HG03575 (cell line): ENCODE measurements at regions not wholly inside any gene's neighbourhood (a gene's known extent, or its start where the extent isn't known, plus 50 kb on each side); places are given as distances from the start of the nearest gene placed in this dataset.
"Not testable (repeated sequence)": the region's sequence is repeated elsewhere in the genome, so short reads cannot be mapped to it uniquely, and the experiment has no call there.

Source experiments
- ATAC-seq: cut with Tn5 transposase; IDR thresholded peaks from one replicate; pipeline ENCODE4 v1.9.1; 2021; ENCODE audit not compliant: unreplicated experiment, insufficient number of reproducible peaks, low FRiP score; ENCODE audit errors: extremely low read depth

DNA sequence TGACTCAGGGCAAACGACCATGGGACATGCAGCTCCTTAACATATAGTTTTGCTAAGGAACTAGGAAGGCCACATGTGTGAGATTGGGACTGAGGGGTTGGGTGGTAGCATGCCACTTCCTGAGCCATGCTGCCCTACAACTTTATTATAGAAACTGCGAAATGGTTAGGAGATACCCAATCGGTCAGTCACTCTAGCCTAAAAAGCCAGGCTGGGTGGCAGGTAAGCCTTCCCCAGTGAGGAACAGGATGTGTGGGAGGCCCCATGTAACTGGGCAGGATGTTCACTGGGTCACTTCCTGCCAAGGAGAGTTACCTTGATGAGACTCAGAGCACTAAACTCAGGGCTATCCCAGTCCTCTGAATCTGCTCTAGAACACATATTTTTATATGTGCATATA lies 123.5 kb downstream of the MAP3K7 start:
- ATAC-seq, result no peak

DNA sequence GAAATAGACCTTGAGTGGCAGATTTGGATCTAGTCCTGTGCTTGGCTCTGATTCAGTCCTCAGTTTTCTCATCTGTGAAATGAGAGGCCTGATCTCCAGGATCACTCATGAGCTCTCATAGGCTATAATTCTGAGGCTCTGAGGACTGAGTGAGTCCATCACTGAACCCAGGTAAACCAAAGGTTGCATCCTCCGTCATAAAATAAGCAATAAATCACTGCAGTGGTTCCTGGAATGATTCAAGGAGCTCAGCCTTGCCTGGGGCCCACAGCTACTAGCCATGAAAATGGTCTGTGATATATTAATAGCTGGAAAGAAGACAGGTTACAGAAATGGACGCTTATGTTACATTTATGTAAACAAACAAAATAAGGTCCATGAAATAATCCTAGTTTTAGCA lies 124.8 kb downstream of the MAP3K7 start:
- ATAC-seq, result no peak

DNA sequence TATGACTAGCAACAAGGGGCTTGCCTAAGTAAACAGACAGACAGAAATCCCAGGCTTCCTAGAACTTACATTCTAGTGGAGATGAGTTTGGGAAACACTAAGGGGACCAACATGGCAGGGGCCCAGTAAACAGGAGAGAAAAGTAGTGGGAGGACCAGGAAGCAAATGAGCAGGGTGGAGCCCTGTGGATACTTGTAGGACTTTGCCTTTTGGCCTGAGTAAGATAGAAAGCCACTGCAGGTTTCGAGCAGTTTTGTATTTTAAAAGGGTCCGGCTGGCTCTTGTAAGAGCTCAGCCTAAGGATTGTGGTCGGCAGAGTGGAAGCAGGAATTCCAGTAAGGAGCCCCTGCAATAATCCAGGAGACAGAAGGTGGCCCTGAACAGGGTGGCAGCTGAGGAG lies 125.5 kb downstream of the MAP3K7 start:
- ATAC-seq, result no peak

DNA sequence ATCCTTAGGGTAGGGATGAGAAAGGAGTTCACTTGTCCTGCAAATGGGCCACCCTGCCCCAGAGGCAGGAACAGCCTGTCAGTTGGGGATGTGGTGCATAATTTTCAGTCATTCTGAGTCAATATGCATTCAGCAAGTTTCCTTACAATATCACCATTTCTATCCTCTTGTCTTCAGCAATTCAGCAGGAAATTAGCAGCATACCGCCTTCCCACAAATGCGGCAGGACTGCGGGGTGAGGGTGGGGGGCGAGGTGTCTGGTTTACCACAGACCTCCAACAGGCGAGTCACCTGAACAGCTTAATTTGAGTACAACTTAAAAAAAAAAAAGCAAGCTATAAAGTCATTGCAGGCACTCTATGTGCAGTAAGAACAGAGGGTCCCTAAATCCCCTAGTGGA lies 126.8 kb downstream of the MAP3K7 start:
- no peak for ATAC-seq

DNA sequence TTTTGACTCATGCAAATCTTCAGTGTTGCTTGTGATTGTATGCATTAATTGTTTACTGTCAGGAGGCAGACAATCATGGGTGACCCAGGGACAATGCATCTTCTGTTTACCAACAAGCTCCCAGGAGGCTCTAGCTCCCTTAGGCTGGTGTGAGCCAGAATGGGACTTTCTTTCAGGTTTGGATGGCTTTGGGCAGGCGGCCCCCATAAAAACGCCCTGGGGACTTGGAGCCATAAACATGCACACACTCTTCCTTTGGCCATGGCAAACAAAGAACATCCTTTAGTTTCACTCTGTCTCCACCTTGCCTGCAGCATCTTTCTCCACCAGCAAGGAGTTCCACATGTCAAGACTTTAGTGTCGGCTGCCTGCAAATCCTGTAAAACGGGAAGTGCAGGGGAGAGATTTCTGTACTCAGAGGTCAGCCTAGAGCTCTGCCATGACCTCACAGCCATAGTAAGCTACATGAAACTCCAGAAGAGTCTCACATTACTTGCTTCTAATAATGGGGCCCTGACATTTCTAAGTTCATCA lies 127.6 kb downstream of the MAP3K7 start:
- no peak for ATAC-seq

DNA sequence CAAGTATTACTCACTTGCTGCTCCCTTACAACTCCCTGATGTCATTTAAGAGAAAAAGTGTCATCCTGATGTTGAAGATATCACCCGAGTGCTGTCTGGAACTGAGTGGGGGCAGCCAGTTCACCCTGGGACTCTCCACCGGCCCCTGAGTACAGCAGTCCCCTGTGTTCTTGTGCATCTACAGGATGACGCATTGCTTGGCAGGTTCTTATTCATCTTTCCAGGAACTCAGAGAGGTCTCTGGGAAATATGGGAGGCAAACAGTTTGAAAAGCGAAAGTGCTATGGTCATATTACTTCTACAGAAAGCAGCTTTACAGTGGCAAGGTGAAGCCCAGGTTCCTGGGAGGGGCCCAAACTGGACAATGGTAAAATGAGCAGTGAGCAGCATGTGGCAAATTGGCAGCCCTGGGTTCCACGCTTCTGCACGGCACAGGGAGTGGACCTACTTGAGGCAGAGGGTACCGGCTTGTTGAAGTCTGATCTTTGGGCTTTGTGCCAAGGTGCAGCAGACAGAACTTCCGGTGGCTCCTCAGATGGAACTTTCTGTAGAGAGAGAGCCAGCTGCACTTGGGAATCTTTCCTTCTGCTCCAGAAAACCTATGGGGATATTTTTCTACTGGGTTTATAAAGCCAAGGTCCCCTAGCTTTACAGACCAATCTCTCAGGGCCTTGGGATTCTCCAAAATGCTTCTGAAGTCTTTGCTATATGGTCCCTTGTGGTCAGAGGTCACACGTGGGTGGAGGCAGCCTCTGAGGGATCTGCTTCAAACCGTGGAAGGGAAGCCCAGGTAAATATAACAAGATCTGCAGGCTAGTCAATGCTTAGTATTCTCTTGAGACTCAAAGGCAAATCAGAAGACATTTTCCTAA lies 128.3 kb downstream of the MAP3K7 start:
- no peak for ATAC-seq

DNA sequence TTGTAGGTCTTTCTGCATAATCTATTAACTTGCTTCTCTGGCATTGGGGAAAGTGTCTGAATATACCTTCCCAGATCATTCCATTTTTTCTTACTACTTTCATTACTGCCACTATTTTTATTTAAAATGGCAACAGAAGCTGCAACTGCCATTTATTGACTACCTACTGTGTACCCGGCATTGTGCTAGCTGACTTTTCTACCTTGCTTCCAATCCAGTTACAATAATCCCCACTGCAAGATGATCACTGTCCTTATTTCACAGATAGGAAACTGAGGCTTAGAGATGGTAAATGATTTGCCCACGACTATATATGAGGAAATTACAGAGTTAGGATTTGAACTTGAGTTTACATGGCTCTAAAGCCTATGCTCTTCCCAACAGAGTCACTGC lies 129.0 kb downstream of the MAP3K7 start:
- ATAC-seq, result no peak

DNA sequence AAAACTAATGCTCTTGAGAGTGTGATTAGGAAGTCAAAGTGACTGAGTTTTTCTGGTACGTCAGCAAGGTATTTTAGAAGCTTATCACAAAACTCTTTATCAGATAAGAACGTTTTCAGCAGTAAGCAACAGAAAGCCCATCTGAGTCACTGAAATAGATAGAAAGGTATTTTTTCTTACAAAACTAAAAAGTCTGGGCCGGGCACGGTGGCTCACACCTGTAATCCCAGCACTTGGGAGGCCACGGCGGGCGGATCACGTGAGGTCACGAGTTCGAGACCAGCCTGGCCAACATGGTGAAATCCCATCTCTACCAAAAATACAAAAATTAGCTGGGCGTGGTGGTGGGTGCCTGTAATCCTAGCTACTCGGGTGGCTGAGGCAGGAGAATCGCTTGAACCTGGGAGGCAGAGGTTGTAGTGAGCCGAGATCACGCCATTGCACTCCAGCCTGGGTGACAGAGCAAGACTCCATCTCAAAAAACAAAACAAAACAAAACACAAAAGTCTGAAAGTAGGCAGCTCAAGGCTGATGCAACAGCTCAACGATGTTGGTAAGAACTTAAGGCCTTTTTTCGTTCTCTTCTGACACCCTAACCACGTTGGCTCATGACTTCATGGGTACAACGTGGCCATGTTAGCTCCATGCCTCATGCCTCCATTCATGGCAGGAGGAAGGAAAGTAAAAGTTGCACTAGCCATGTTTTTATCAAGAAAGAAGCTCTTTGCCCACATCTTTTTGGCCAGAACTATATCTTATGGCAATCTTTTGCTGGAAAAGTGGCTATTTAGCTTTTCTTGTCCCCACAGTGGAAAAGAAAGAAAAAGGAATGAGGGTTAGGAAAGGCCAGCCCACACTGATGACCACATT lies 129.6 kb downstream of the MAP3K7 start:
- ATAC-seq, result not testable (repeated sequence)

DNA sequence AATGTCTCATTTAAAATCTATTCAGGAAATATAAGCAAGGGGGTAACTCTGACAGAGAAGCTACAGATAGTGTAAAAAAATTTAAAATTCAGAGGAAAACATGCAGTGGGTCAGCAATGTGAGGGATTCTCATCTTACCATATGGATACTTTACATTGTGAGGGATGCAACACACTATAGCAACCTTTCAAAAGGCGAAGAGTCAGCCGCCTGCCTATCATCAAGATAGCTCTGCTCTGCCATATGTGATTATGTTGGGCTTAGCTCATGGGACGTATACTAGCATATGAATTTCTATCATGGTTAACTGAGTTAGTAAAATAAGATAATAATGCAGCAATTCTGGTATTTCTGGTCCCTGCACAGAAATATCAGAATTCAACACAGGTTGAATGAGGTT lies 130.9 kb downstream of the MAP3K7 start:
- no peak for ATAC-seq

DNA sequence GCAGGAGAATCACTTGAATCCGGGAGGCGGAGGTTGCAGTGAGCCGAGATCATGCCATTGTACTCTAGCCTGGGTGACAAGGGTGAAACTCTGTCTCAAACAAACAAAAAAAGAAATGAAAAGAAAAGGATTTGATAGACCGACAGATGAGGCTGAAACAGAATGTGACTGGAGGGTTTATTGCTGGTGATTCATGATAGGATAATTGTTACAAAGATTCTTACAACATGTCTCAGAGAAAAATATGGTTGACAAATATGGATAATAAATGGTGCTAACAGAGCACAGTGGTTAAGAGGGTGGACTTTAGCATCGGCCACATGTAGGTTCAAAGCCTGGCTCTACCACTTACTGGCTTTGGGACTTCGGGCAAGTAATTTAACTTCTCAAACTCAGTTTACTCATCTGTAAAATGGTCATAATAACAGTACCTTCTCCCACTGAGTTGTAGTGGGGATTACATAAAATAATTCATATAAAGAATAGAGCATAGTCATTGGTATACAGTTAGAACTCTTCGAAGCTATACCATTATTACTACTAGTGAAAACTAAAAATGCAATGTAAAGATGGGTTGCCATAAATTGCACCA lies 131.9 kb downstream of the MAP3K7 start:
- no peak for ATAC-seq

DNA sequence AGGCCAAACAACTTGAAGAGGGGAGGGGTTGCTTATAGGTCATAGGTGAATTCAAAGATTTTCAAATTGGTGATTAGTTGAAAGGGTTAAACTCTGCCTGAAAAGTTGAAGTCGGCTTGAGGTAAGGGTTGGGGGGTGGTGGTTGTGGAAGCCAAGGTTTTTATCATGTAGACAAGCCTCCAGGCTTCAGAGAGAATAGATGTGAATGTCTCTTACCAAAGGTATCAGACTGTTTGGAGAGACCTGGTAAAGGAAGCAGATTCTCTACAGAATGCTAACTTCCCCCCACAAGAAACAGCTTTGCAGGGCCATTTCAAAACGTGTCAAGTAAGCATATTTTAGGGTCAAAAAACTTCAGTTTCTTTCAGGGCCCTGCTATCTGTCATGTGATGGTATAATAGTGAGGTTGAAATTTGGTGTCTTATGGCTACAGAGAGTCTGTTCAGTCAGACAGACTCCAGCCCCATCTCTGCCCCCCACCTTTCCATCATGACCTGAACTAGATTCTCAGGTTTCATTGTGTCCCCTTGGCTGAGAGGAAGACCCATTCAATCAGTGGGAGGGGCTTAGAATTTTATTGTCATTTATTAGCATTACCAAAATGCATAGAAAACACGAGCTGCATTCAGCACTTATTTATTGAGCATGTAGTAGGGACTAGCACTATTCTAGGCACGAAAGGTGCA lies 136.5 kb downstream of the MAP3K7 start:
- no peak for ATAC-seq

DNA sequence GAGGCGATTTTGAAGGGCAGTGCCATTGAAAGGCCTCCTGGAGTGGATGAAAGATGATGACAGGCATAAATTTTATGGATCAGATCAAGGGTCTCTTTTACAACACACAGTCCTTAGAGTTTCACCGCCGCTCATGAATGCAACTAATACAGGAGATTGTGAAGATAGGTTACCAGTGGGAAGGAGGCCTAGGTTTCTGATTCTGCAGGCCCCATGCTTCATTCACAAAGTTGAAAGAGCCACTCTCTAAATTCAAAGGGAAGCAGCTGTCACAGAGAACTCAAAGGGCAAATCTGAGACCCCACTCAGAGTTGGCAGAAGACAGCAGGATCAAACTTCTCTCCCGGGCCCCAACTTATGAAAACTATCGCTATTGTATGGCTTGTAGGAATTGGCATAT lies 137.6 kb downstream of the MAP3K7 start:
- ATAC-seq, result no peak

DNA sequence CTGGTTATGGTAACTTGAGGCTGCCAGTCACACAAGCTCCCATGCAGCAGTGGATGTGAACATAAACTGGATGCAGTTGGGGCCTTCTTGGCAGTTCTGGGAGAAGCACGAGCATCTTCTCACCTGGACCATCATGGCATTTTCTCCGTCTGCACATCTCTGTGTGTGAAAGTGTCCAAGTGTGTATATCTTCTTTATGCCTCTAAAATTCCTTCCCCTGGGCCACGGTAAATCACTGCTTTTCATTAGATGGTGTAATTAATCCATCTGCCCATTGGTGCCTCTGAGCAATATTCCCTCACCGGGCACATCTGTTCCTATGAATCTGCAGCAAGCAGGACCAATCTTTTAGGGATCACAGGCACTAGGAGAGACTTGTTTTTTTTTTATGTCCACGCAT lies 138.0 kb downstream of the MAP3K7 start:
- ATAC-seq, result no peak

DNA sequence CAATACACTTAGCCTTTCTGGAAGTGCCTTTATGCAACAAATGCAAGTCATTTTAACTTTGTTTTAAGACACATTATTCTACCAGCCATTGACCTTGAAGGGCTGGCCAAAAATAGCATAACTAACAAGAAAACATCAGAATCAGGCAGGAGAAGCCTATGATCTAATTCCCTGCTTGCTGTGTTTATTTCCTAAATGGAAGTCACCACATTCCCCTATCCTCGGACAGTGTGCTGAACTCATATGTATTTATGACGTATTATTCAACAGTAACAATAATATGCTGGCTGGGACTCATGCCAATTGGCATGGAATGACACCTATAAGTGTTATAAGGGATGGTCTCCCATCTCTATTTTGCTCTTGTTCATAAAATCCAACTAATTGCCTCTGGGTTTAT lies 140.7 kb downstream of the MAP3K7 start:
- ATAC-seq, result no peak

DNA sequence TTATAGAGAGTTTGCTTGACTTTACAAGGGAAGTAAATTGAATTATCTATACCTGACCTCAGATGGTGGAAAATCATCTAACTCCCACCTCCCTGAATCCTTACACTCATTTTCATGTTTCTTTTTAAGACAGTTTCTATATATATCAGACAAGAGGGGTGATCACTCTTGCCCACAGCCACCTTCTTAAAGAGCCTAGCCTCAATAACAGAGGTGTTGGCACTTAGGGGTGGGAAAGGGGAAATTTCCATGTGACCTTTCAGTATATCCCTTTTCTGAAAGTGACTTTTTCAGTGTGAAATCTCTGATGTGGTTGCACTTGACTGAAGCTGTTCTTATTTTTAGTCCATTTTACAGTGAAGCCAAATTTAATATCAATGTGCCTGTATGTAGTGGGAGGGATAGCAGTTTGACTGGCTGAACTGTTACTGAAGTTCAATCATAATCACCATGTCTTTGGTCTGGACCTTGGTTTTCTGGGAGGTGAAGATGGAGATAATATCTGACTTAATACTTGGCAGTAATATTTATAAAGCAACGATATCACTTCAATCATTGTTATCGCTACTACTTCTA lies 141.3 kb downstream of the MAP3K7 start:
- no peak for ATAC-seq

DNA sequence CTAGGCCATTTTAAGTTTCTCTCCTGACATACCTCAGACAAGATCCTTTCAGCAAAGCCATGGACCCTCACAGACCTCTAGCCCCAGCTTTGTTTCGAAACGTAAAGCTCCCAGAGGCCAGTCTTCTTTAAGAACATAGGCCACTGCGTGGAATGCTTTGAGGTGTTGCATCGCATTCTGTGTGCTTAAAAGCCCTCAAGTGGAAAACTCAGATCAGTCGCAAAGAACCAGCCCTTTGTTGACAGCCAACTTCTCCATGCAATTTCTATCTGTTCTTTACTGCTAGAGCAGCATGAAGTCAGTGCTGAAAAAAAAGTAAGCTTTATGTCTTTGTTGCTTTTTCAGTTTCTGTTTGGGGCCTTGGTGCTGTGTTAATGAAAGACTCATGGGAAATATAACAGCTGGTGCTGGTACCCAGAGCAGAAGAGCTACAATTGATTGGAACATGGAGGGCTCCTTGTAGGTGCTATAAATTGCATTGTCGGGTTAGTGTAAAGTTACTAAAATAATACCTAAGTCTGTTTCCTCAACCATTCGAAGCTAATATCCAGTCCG lies 142.6 kb downstream of the MAP3K7 start:
- ATAC-seq, result no peak

DNA sequence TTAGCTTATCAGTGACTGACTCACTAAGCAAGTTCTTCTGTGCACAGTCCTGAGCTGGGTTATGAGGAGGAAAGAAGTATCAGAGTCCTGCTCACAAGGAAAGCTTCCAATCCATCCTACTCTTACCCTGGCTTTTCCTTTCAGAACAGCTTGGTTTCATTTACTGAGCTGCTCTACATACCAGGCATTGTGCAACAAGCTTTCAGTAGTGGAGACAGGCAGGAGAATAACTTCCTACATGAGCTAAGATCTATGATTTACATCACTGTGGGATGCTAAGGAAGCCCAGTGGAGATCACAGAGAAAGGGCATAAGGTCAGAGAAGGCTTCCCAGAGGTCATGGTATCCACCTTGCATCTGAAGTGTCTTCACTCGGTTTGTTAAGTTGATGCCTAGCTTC lies 144.5 kb downstream of the MAP3K7 start:
- ATAC-seq, result no peak

DNA sequence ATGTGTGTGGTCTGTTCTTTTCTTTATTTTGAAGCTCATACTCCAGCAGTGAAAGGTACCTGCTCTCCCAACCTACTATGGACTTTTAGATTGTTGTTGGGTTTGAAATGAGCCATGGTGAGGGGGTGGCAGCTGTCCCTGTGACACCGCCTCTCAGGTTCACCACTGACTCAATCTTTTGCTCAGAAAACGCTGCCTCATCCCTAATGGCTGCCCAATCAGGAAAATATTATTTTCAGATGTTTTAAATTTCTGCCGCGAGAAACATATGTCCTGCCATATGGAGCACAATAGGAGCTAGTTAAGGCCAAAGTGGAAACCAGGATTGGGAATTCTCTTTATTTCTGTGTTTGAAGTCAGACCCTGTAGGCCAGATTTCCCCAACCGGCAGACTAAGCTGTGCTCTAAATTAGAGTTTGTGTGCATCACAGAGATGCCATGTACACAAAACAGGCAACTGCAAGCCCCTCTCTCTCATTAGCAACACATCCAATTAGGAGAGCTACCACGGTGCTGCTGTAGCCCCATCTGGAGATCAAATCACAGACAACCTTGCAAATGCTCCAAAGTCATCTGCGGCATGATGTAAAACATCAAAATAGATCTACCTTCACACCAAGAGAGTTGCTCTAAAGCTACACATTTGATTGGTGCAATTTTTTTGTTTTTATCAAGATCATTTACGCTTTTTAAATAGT lies 144.1 kb upstream of the BACH2 start:
- no peak for ATAC-seq
